HG02678 (cell line): ENCODE measurements at regions not wholly inside any gene's neighbourhood (a gene's known extent, or its start where the extent isn't known, plus 50 kb on each side); places are given as distances from the start of the nearest gene placed in this dataset.

ENCODE experiments used
- ATAC-seq: cut with Tn5 transposase; IDR thresholded peaks from one replicate; pipeline ENCODE4 v1.9.1; 2021; ENCODE audit warnings: mild to moderate bottlenecking, moderate library complexity; ENCODE audit not compliant: unreplicated experiment

- ATAC-seq, result no peak
These were observed 1329.5 kb upstream of the ZEB2 start for GRCh38 chr2:145849466-145849865.

GRCh38 chr2:145846982-145847381, 1327.1 kb upstream of the ZEB2 start:
- ATAC-seq, result no peak

GRCh38 chr2:145845923-145846322, 1326.0 kb upstream of the ZEB2 start:
- ATAC-seq, result no peak

- ATAC-seq, result no peak
These were observed 1325.4 kb upstream of the ZEB2 start for GRCh38 chr2:145845207-145845894.

GRCh38 chr2:145841973-145842372, 1322.1 kb upstream of the ZEB2 start:
- no peak for ATAC-seq

- no peak for ATAC-seq
These were observed 1317.1 kb upstream of the ZEB2 start for GRCh38 chr2:145836986-145837385.

GRCh38 chr2:145835665-145836064, 1315.7 kb upstream of the ZEB2 start:
- no peak for ATAC-seq

GRCh38 chr2:145832681-145833080, 1312.8 kb upstream of the ZEB2 start:
- no peak for ATAC-seq

GRCh38 chr2:145829931-145830330, 1310.0 kb upstream of the ZEB2 start:
- no peak for ATAC-seq

- ATAC-seq, result no peak
These were observed 1307.3 kb upstream of the ZEB2 start for GRCh38 chr2:145827235-145827634.

GRCh38 chr2:145824384-145824783, 1304.5 kb upstream of the ZEB2 start:
- ATAC-seq, result no peak

- ATAC-seq, result no peak
These were observed 1303.1 kb upstream of the ZEB2 start for GRCh38 chr2:145822892-145823534.

- no peak for ATAC-seq
These were observed 1300.7 kb upstream of the ZEB2 start for GRCh38 chr2:145820651-145821050.

GRCh38 chr2:145818890-145819504, 1299.1 kb upstream of the ZEB2 start:
- ATAC-seq, result no peak

- ATAC-seq, result no peak
These were observed 1296.0 kb upstream of the ZEB2 start for GRCh38 chr2:145815933-145816332.

GRCh38 chr2:145813481-145813880, 1293.6 kb upstream of the ZEB2 start:
- ATAC-seq, result no peak

GRCh38 chr2:145812165-145812554, 1292.2 kb upstream of the ZEB2 start:
- ATAC-seq, result no peak

- ATAC-seq, result no peak
These were observed 1291.6 kb upstream of the ZEB2 start for GRCh38 chr2:145811276-145812164.

GRCh38 chr2:145807968-145808367, 1288.0 kb upstream of the ZEB2 start:
- ATAC-seq, result no peak

- ATAC-seq, result no peak
These were observed 1287.6 kb upstream of the ZEB2 start for GRCh38 chr2:145807554-145807953.

GRCh38 chr2:145806546-145806945, 1286.6 kb upstream of the ZEB2 start:
- ATAC-seq, result no peak
